Small intestine (tissue), 7 donors: ENCODE measurements at regions not wholly inside any gene's neighbourhood (a gene's known extent, or its start where the extent isn't known, plus 50 kb on each side); places are given as distances from the start of the nearest gene placed in this dataset.

Experiments
- DNase-seq, 2 donors: peaks; one replicate each; pipeline versions ENCODE4 v3.0.0 to v3.0.0-alpha.2; 2013
- FAIRE-seq: peaks from 2 replicates; lab custom pipeline; 2012; peaks lifted over from hg19 to GRCh38; lab: Jason Lieb, UNC
- H3K27ac ChIP-seq, 3 donors: one replicate each; pipeline ENCODE4 v1.5.1; 2013; ENCODE audit warnings: low read length in 2 of 3, mild to moderate bottlenecking in 2 of 3, control low read depth in 1 of 3, inconsistent platforms in 1 of 3, low read depth in 1 of 3, moderate library complexity in 1 of 3
- H3K27me3 ChIP-seq, 3 donors: one replicate each; pipeline ENCODE4 v1.6.1; 2013; ENCODE audit warnings: low read length in 3 of 3, inconsistent platforms in 1 of 3; ENCODE audit not compliant: control insufficient read depth in 3 of 3, insufficient read depth in 3 of 3
- H3K36me3 ChIP-seq, 3 donors: one replicate each; pipeline ENCODE4 v1.6.1; 2013; ENCODE audit warnings: low read length in 3 of 3, inconsistent platforms in 1 of 3, low read depth in 1 of 3, mild to moderate bottlenecking in 1 of 3, moderate library complexity in 1 of 3; ENCODE audit not compliant: control insufficient read depth in 3 of 3, insufficient read depth in 2 of 3
- H3K4me1 ChIP-seq, 3 donors: one replicate each; pipeline ENCODE4 v1.6.1; 2013; ENCODE audit warnings: low read length in 2 of 3, inconsistent platforms in 1 of 3, low read depth in 1 of 3, mild to moderate bottlenecking in 1 of 3, moderate library complexity in 1 of 3; ENCODE audit not compliant: control insufficient read depth in 3 of 3, insufficient read depth in 2 of 3
- H3K4me3 ChIP-seq, 3 donors: one replicate each; pipeline ENCODE4 v1.5.1; 2013; ENCODE audit warnings: low read length in 3 of 3, control low read depth in 1 of 3, inconsistent platforms in 1 of 3, low read depth in 1 of 3, mild to moderate bottlenecking in 1 of 3, moderate library complexity in 1 of 3
- H3K9me3 ChIP-seq, 2 donors: one replicate each; pipeline ENCODE4 v1.6.1; 2013; ENCODE audit warnings: low read depth in 1 of 2, low read length in 1 of 2; ENCODE audit not compliant: control insufficient read depth in 2 of 2, insufficient read depth in 1 of 2
- WGBS, 3 donors: extraction: QIAGEN DNeasy Blood & Tissue Kit; methylation state at CpG; one replicate each; pipeline ENCODE4 v1.1.7; 2013; 5-methylcytosine and 5-hydroxymethylcytosine counted together
- donor health status: healthy with polysubstance abuse.
- donor health status: control.
- donor health status: control.
- donor health status: Bipolar disorder and iron deficiency.
- donor health status: healthy.

GRCh38 chr3:168289471-168290008, 193.8 kb upstream of the GOLIM4 start:
- Histone ChIP-seq H3K9me3 (no peaks in the 10 kb centered on the region), H3K4me3 (no peak overlapping the region), H3K27ac (no peak overlapping the region), H3K4me1 (no peaks in the 10 kb centered on the region), H3K27me3 (peaks cover 0 to 4% (median 0%) of the 10 kb centered on the region in 3 donors), H3K36me3 (no peaks in the 10 kb centered on the region)
- FAIRE-seq: no peak
- DNase-seq: no peak
- 76 to 87% (median 77%) methylated on average over 4 of the region's 4 CpGs for WGBS, 3 donors

- DNase-seq (no peak), FAIRE-seq (no peak)
- Histone ChIP-seq H3K4me1 (no peaks in the 10 kb centered on the region), H3K9me3 (no peaks in the 10 kb centered on the region), H3K36me3 (no peaks in the 10 kb centered on the region), H3K27me3 (peaks cover 0 to 4% (median 0%) of the 10 kb centered on the region in 3 donors), H3K4me3 (no peak overlapping the region), H3K27ac (no peak overlapping the region)
- 61 to 79% (median 76%) methylated on average over 5 of the region's 5 CpGs for WGBS, 3 donors
These were observed 193.0 kb upstream of the GOLIM4 start for GRCh38 chr3:168288511-168289401.

- no peak overlapping the region for H3K4me3 ChIP-seq
- 78 to 91% (median 89%) methylated on average over 2 of the region's 2 CpGs for WGBS, 3 donors
- no peak overlapping the region for H3K27ac ChIP-seq
- H3K4me1 ChIP-seq: no peaks in the 10 kb centered on the region
- DNase-seq (no peak), FAIRE-seq (no peak)
- no peaks in the 10 kb centered on the region for H3K36me3 ChIP-seq
- H3K27me3 ChIP-seq: peaks cover 0 to 4% (median 0%) of the 10 kb centered on the region in 3 donors
- H3K9me3 ChIP-seq: no peaks in the 10 kb centered on the region
These were observed 189.8 kb upstream of the GOLIM4 start for GRCh38 chr3:168285506-168285905.

GRCh38 chr3:168284728-168285127, 189.0 kb upstream of the GOLIM4 start:
- WGBS, 3 donors: 82 to 90% (median 89%) methylated on average over 5 of the region's 5 CpGs
- Histone ChIP-seq H3K27ac (no peak overlapping the region), H3K9me3 (no peaks in the 10 kb centered on the region), H3K4me1 (no peaks in the 10 kb centered on the region), H3K27me3 (peaks cover 0 to 4% (median 0%) of the 10 kb centered on the region in 3 donors), H3K4me3 (no peak overlapping the region), H3K36me3 (no peaks in the 10 kb centered on the region)
- no peak for FAIRE-seq
- no peak for DNase-seq

- DNase-seq (no peak), FAIRE-seq (no peak)
- Histone ChIP-seq H3K36me3 (no peaks in the 10 kb centered on the region), H3K4me3 (no peak overlapping the region), H3K27me3 (no peaks in the 10 kb centered on the region), H3K4me1 (no peaks in the 10 kb centered on the region), H3K9me3 (no peaks in the 10 kb centered on the region), H3K27ac (no peak overlapping the region)
- 74 to 84% (median 76%) methylated on average over 3 of the region's 3 CpGs for whole genome bisulfite sequencing, 3 donors
These were observed 179.9 kb upstream of the GOLIM4 start for GRCh38 chr3:168275662-168276061.

GRCh38 chr3:168273917-168274316, 178.2 kb upstream of the GOLIM4 start:
- H3K36me3 ChIP-seq: no peaks in the 10 kb centered on the region
- FAIRE-seq (no peak), DNase-seq (no peak)
- H3K4me1 ChIP-seq: no peaks in the 10 kb centered on the region
- H3K9me3 ChIP-seq: no peaks in the 10 kb centered on the region
- H3K27me3 ChIP-seq: no peaks in the 10 kb centered on the region
- H3K4me3 ChIP-seq: no peak overlapping the region
- H3K27ac ChIP-seq: no peak overlapping the region
- 48 to 75% (median 59%) methylated on average over 2 of the region's 2 CpGs for WGBS, 3 donors

GRCh38 chr3:168273036-168273435, 177.3 kb upstream of the GOLIM4 start:
- no peak overlapping the region for H3K4me3 ChIP-seq
- H3K27ac ChIP-seq: no peak overlapping the region
- DNase-seq (no peak), FAIRE-seq (no peak)
- H3K36me3 ChIP-seq: no peaks in the 10 kb centered on the region
- no peaks in the 10 kb centered on the region for H3K4me1 ChIP-seq
- H3K9me3 ChIP-seq: no peaks in the 10 kb centered on the region
- H3K27me3 ChIP-seq: no peaks in the 10 kb centered on the region
- 92 to 98% (median 96%) methylated on average over 2 of the region's 2 CpGs for WGBS, 3 donors

- FAIRE-seq: no peak
- no peaks in the 10 kb centered on the region for H3K9me3 ChIP-seq
- no peak overlapping the region for H3K27ac ChIP-seq
- no peaks in the 10 kb centered on the region for H3K36me3 ChIP-seq
- H3K4me1 ChIP-seq: no peaks in the 10 kb centered on the region
- H3K4me3 ChIP-seq: no peak overlapping the region
- H3K27me3 ChIP-seq: no peaks in the 10 kb centered on the region
- WGBS, 3 donors: 93 to 94% (median 93%) methylated on average over 1 of the region's 1 CpG
- DNase-seq: no peak
These were observed 176.7 kb upstream of the GOLIM4 start for GRCh38 chr3:168272343-168272985.
